ENCODE measurements at regions not wholly inside any gene's neighbourhood (a gene's known extent, or its start where the extent isn't known, plus 50 kb on each side); places are given as distances from the start of the nearest gene placed in this dataset.

GRCh38 chr11:87460279-87460678, 422.5 kb downstream of the TMEM135 start:
- no peaks in the 10 kb centered on the region for H3K36me3 Mint-ChIP-seq (ENCODE audit: low read depth)
- H3K27me3 Mint-ChIP-seq (ENCODE audit: low read depth), result peaks cover 4% of the 10 kb centered on the region
- no peaks in the 10 kb centered on the region for H3K9me3 Mint-ChIP-seq (ENCODE audit: low read depth)
- TF ChIP-seq, protein P1, sequence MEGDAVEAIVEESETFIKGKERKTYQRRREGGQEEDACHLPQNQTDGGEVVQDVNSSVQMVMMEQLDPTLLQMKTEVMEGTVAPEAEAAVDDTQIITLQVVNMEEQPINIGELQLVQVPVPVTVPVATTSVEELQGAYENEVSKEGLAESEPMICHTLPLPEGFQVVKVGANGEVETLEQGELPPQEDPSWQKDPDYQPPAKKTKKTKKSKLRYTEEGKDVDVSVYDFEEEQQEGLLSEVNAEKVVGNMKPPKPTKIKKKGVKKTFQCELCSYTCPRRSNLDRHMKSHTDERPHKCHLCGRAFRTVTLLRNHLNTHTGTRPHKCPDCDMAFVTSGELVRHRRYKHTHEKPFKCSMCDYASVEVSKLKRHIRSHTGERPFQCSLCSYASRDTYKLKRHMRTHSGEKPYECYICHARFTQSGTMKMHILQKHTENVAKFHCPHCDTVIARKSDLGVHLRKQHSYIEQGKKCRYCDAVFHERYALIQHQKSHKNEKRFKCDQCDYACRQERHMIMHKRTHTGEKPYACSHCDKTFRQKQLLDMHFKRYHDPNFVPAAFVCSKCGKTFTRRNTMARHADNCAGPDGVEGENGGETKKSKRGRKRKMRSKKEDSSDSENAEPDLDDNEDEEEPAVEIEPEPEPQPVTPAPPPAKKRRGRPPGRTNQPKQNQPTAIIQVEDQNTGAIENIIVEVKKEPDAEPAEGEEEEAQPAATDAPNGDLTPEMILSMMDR (IDR thresholded peaks at IDR 0.05), result no peak
- H3K4me1 Mint-ChIP-seq (ENCODE audit: low read depth), result no peaks in the 10 kb centered on the region
- no peak overlapping the region for H3K27ac Mint-ChIP-seq (ENCODE audit: unreplicated experiment)
- DNase-seq (ENCODE audit: low spot score), result no peak
- no peak overlapping the region for H3K4me3 Mint-ChIP-seq (ENCODE audit: unreplicated experiment)

DNA sequence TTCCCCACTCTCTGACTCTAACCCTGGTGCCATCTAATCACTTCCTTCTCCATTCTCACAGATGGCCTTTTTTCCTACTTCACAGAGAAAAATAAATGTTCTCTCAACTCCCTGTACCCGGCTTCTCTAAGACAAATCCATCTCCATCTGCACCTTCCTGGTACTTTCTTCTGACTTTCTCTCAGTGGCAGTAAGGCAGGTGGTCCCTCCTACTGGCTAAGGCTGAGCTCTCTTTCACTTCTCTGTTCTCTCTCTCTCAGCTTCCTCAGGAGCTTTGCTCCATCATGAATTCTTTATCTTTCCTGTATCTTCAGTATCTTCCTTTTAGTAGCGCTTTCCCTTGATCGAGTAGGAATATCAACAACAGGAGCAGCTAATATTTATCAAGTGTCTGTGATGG, 421.6 kb downstream of the TMEM135 start:
- Mint-ChIP-seq H3K27ac (ENCODE audit: unreplicated experiment) (no peak overlapping the region), H3K4me1 (ENCODE audit: low read depth) (peaks cover 3% of the 10 kb centered on the region), H3K9me3 (ENCODE audit: low read depth) (no peaks in the 10 kb centered on the region), H3K27me3 (ENCODE audit: low read depth) (peaks cover 2% of the 10 kb centered on the region), H3K4me3 (ENCODE audit: unreplicated experiment) (no peak overlapping the region), H3K36me3 (ENCODE audit: low read depth) (no peaks in the 10 kb centered on the region)
- TF ChIP-seq, protein P1 (IDR thresholded peaks at IDR 0.05), result no peak
- no peak for DNase-seq (ENCODE audit: low spot score)

DNA sequence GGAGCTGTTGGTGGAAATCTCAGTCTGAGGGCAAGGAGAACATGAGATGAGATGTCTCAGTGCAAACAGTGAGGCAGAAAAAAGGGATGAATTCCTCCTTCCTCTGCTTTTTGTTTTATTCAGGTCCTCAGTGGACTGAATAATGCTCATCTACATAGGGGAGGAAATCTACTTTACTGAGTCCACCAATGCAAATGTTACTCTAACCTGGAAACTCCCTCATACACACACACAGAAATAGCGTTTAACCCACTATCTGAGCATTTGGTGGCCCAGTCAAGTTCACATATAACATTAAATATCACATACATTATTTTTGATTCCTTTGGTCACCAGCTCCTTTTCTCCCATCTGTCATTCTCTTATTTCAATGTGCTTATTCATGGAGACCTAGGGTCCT, 418.8 kb downstream of the TMEM135 start:
- no peak for DNase-seq (ENCODE audit: low spot score)
- Mint-ChIP-seq H3K27me3 (ENCODE audit: low read depth) (no peaks in the 10 kb centered on the region), H3K9me3 (ENCODE audit: low read depth) (no peaks in the 10 kb centered on the region), H3K4me3 (ENCODE audit: unreplicated experiment) (no peak overlapping the region), H3K27ac (ENCODE audit: unreplicated experiment) (no peak overlapping the region), H3K36me3 (ENCODE audit: low read depth) (no peaks in the 10 kb centered on the region), H3K4me1 (ENCODE audit: low read depth) (peaks cover 17% of the 10 kb centered on the region)
- TF ChIP-seq, protein P1 (IDR thresholded peaks at IDR 0.05), result no peak

- Mint-ChIP-seq H3K9me3 (ENCODE audit: low read depth) (no peaks in the 10 kb centered on the region), H3K4me3 (ENCODE audit: unreplicated experiment) (no peak overlapping the region), H3K27ac (ENCODE audit: unreplicated experiment) (no peak overlapping the region), H3K36me3 (ENCODE audit: low read depth) (no peaks in the 10 kb centered on the region), H3K4me1 (ENCODE audit: low read depth) (peaks cover 22% of the 10 kb centered on the region), H3K27me3 (ENCODE audit: low read depth) (no peaks in the 10 kb centered on the region)
- TF ChIP-seq, protein P1 (IDR thresholded peaks at IDR 0.05), result no peak
- DNase-seq (ENCODE audit: low spot score), result no peak
Observed at GRCh38 chr11:87455180-87455579, 417.4 kb downstream of the TMEM135 start.

GRCh38 chr11:87454241-87454640, 416.5 kb downstream of the TMEM135 start:
- TF ChIP-seq, protein P1 (IDR thresholded peaks at IDR 0.05), result no peak
- H3K27me3 Mint-ChIP-seq (ENCODE audit: low read depth), result no peaks in the 10 kb centered on the region
- no peaks in the 10 kb centered on the region for H3K9me3 Mint-ChIP-seq (ENCODE audit: low read depth)
- DNase-seq (ENCODE audit: low spot score), result no peak
- H3K4me1 Mint-ChIP-seq (ENCODE audit: low read depth), result peaks cover 22% of the 10 kb centered on the region
- no peak overlapping the region for H3K27ac Mint-ChIP-seq (ENCODE audit: unreplicated experiment)
- no peaks in the 10 kb centered on the region for H3K36me3 Mint-ChIP-seq (ENCODE audit: low read depth)
- H3K4me3 Mint-ChIP-seq (ENCODE audit: unreplicated experiment), result no peak overlapping the region
